GM18870 (cell line): ENCODE measurements at regions not wholly inside any gene's neighbourhood (a gene's known extent, or its start where the extent isn't known, plus 50 kb on each side); places are given as distances from the start of the nearest gene placed in this dataset.
"Not testable (repeated sequence)": the region's sequence is repeated elsewhere in the genome, so short reads cannot be mapped to it uniquely, and the experiment has no call there.

Experiments
- ATAC-seq: cut with Tn5 transposase; IDR thresholded peaks from one replicate; pipeline ENCODE4 v1.9.1; 2021; ENCODE audit warnings: moderate library complexity; ENCODE audit not compliant: unreplicated experiment

- ATAC-seq = no peak
Measured at GRCh38 chr4:13762130-13762529, 134.6 kb upstream of the BOD1L1 start.

GRCh38 chr4:13763707-13764106 is 136.2 kb upstream of the BOD1L1 start:
- no peak for ATAC-seq

- ATAC-seq = no peak
Measured at GRCh38 chr4:13765539-13765938, 138.0 kb upstream of the BOD1L1 start.

GRCh38 chr4:13766761-13767540 is 139.4 kb upstream of the BOD1L1 start:
- ATAC-seq = no peak

- no peak for ATAC-seq
Measured at GRCh38 chr4:13777341-13777740, 149.8 kb upstream of the BOD1L1 start.

- no peak for ATAC-seq
Measured at GRCh38 chr4:13778367-13778766, 150.8 kb upstream of the BOD1L1 start.

- ATAC-seq = no peak
Measured at GRCh38 chr4:13782231-13782630, 154.7 kb upstream of the BOD1L1 start.

GRCh38 chr4:13783800-13784411 is 156.4 kb upstream of the BOD1L1 start:
- no peak for ATAC-seq

GRCh38 chr4:13793020-13793710 is 165.6 kb upstream of the BOD1L1 start:
- ATAC-seq = no peak

- ATAC-seq = no peak
Measured at GRCh38 chr4:13794819-13795565, 167.5 kb upstream of the BOD1L1 start.

GRCh38 chr4:13797061-13797460 is 169.5 kb upstream of the BOD1L1 start:
- ATAC-seq = no peak

GRCh38 chr4:13815231-13815630 is 187.7 kb upstream of the BOD1L1 start:
- ATAC-seq = no peak

GRCh38 chr4:13816472-13816871 is 188.9 kb upstream of the BOD1L1 start:
- no peak for ATAC-seq

GRCh38 chr4:13821522-13821921 is 194.0 kb upstream of the BOD1L1 start:
- no peak for ATAC-seq

- not testable (repeated sequence) for ATAC-seq
Measured at GRCh38 chr4:13825822-13826221, 198.3 kb upstream of the BOD1L1 start.

GRCh38 chr4:13829457-13829856 is 201.9 kb upstream of the BOD1L1 start:
- ATAC-seq = no peak

GRCh38 chr4:13830449-13830848 is 202.9 kb upstream of the BOD1L1 start:
- no peak for ATAC-seq

- no peak for ATAC-seq
Measured at GRCh38 chr4:13833171-13833804, 205.8 kb upstream of the BOD1L1 start.

- ATAC-seq = no peak
Measured at GRCh38 chr4:13836946-13837912, 209.7 kb upstream of the BOD1L1 start.
